Dedifferentiated amniotic fluid mesenchymal stem cell (primary cell): ENCODE measurements at regions not wholly inside any gene's neighbourhood (a gene's known extent, or its start where the extent isn't known, plus 50 kb on each side); places are given as distances from the start of the nearest gene placed in this dataset.

ENCODE experiments used
- DNase-seq: peaks from one replicate; pipeline ENCODE4 v3.0.0-alpha.2; 2016; ENCODE audit errors: extremely low spot score

DNA sequence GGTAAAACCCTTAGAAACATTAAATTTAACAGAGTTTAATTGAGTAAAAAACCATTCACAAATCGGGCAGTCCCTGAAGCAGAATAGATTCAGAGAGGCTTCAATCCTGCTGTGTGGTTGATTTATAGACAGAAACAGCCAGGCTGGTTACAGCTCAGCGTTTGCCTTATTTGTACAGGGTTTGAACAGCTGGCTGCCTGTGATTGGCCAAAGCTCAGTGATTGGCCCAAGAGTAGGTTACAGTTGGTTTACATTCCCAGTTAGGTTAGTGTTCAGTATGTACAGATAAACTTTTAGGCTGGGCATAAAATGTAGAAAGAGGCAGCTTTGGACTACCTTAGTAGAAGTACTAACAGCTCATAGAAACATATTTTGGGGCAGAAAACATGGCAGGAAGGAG, 210.4 kb upstream of the ELAC2 start:
- no peak for DNase-seq

DNA sequence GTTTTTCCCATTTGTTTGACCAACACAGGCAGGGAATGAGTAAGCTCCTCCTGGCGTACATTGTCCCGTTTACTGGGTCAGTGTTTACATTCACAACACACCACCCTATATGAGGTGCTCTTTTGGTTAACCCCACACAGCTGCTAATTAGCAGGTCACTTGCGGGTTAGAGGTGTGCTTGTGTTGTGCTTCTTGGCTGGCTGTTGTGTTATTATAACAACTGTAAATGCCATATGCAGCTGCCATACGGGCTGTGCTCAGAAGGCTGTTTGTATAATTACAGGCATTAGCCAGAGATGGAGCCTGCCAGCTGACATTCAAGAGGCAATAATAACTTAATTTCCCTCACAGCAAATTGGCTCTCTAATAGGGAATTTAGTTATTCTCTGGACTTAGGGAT, 205.1 kb upstream of the ELAC2 start:
- DNase-seq = no peak

DNA sequence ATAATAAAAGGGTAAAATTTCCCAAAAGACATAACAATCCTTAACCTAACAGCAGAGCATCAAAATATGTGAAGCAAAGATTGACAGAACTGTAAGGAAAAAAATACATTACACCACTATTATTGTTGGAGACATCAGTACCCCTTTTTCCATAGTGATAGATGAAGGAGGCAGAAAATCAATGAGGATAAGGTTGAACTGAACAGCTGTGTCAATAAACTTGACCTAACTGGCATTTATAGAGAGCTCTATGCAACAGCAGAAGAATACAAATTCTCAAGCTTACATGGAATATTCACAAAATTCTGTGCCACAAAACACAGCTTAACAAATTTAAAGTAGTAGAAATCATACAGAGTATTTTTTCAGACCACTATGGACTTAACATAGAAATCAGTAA, 195.0 kb upstream of the ELAC2 start:
- no peak for DNase-seq

DNA sequence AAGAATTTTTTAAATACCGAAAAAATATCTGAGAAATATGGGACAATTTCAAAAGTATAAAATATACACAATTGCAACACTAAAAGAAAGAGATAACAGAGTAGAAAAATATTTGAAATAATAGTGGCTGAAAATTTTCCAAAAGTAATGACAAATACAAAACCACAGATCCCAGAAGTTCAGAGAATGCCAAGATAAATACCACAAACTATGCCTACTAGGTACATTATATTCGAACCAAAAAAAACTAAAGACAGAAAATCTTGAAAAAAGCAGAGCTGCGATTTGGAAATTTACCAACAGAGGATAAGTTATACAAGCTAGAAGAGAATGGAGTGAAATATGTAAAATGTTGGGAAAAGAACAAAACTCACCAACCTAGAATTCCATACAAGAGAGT, 191.3 kb upstream of the ELAC2 start:
- no peak for DNase-seq

DNA sequence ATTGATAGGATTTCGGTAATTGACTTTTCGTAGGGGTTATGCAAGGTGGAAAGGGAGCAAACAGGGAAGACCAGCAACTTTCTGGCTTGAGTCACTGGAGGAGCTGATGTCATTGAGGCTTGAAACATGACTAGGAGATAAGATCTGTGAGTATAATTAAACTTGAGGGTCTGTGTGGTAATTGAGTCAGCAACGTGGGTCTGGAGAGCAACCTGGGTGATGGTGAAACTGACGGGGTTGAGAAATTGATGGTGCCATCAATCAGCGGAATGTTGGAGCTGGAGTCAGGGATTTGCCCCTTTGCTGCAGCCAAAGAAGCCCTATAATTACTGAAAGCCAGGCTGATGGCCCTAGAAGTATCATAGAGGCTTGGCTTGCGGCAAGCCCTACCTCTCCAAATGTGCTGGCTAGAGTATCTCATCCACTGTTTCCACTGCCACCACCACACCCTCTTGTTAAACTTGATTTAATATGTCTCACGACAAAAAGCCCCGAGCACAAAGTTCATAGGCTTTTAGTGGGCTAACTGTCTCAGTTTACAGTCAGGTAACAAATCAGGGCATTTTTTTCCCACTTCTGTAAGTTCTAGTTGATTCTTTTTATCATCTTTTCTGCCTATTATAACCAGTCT, 186.9 kb upstream of the ELAC2 start:
- DNase-seq = no peak

DNA sequence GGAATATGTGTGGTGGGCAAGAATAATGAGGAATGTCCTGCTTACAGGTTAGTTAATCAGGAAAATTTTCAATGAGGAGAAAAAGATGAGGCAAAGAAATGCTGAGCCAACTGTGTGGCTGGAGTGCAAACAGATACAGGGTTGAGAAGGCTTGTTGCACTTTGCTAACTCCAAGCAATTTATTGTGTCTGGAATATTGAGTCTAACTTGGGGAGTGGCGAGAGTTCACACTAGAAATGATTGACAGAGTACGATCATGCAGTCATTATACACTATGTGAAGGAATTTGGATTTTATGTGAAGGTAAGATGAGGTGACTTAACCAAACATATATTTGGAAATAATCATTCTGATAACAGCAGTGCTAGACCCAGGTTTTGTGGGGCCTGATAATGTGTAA, 185.0 kb upstream of the ELAC2 start:
- DNase-seq = no peak

DNA sequence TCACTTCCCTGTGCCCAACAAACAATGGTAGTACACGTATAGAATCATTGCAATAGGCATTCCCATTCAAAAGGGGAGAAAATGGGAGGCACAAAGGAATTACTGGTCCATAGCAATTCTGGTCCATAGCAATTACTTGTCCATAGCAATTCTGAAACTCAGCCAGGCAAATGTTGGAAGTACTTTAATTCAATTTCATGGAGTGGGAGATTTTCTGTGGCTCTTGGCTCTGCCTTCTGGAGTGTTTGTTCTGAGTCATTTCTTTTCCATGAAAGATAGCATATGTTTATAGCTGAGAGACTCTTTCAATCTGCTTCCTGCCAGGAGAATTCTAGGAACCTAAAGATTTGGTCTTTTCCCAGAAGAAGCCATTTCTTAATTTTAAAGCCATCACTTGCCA, 182.8 kb upstream of the ELAC2 start:
- DNase-seq = no peak

DNA sequence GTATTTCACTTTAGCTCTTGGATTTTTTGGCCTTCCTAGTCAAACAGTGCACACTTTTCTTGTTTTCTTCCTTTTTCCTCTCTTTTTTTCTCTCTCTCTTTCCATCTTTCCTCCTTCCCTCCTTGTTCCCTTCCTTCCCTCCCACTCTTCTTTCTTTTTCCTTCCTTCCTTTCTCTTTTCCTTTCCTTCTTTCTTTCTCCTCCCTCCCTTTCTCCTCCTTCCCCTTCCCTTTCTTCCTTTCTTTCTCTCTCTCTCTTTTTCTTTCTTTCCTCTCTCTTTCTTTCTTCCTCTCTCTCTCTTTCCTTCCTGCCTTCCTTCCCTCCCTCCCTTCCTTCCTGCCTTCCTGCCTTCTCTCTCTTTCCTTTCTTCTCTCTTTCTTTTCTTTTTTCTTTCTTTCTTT, 181.6 kb upstream of the ELAC2 start:
- no peak for DNase-seq

DNA sequence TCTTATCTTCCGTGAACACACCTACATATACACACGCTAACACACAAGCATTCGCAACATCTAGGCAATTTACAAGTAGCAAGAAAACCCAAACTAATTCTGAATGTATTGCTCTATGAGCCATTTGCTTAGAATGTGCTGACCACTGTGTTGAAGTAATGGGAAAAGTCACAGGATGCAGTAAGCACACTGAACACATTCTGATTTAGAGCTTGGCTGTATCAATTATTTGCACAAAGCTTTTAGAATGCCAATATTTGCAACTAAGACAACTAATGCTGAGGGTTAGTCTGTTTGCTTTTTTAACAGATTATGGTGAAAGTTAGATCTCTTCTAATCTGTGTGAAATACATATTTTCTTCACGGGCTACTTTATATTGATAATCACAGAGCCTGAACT, 179.8 kb upstream of the ELAC2 start:
- no peak for DNase-seq

DNA sequence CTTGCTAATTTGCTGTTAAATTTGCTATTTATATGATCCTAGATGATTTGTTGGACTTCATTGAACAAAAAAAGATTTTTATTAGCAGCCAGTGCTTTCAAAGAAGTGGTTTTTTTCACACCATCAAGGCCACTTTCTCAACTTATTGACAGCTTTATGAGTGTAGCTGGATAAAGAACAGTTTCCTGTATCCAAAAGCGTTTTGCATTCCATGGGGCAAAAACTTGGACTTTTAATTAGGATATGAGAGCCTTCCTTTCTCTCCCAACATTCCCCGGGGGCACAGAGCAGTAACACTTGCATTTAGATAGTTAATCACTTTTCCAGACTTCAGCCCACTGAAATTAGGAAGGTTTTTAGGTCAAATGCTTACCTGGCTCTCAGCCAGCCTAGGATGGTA, 177.1 kb upstream of the ELAC2 start:
- no peak for DNase-seq

DNA sequence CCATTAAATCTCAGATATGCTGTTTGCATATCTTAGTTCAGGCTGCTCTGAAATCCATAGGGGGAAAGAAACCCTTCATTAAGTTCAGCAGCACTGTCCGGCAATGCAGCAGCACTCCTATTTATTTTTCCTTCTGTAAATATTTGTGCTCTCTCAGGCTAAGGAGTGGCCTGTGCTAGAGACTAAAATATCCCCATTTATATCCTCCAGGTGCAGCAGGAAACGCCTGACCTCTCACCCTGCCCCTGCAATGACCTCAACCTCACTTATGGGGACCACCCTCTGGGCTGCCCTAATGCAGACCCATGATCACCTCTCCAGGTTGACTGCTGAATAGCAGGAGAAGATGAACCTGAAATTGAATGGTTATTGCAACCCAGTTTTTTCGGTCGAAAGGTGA, 165.0 kb upstream of the ELAC2 start:
- DNase-seq = no peak

DNA sequence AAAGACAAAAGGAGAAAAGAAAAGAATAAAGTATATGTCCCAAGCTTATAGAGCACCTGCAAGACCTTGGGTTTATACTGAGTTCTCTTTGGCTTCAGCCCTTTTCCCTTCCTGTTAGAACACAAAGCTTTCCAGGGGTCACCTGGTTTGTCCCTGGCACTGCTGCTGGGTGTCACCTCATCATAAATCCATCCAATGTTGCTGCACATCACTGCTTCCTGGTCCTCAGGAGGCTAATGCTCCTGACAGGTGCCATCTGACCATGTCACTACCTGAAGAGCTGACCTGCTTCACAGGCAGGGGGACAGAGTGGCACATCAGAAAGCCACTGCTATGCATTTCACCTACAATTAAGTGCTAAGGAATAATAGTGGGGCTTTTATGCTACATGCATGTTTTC, 164.6 kb upstream of the ELAC2 start:
- DNase-seq = no peak

DNA sequence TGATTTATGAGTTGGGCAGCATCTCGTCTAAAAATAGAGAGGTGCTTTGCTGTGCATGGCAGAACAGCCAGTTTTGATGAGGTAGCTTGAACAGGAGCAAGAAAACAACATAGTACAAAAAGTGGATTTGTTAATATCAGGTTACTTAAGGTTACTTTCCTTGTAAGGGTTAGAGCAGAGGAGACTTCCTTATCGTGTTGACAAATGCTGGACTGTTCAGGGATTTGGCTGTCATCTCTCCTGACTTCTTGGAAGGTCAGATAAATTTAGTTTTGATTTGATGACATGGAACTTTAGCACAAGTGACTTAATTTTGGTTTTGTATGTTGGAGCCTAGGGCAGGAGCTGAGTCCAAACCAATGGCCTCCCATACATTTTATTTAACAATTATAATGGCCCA, 163.9 kb upstream of the ELAC2 start:
- DNase-seq = no peak

DNA sequence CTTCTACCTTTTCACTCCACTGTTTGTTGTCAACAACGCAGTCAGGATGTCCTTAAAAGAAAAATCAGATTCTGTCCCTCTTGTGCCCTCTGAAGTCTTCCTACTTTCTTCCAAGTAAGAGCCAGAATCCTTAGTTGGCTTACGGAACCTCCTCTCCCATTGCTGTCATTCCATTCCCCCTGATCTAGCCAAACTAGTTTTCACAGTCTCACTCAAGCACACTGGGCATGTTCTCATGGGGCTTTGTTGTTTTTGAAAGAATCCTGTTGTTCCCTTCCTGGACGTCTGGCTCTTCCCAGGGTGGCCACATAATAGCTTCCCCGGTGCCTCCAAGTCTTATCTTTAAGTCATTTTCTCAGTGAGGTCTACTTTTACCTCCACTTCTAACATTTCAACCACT, 158.6 kb upstream of the ELAC2 start:
- DNase-seq = no peak

DNA sequence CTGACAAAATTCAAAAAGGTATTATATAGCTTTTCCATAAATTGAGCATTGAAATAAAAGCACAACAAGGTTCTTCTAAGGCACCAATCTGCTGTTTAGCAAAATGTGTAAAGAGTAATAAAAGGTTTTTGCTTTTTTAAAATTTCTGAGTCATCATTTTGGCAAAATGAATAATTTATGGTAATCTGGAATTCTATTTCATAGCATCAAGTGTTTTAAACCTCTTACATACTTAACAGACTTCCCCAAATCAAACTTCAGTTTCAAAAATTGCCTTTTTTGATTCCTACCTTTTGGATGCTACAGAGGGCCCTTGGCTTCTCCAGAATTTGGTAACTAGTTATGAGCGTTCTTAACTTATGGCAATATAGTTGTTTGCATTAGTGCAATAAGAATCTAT, 154.0 kb upstream of the ELAC2 start:
- DNase-seq = no peak

DNA sequence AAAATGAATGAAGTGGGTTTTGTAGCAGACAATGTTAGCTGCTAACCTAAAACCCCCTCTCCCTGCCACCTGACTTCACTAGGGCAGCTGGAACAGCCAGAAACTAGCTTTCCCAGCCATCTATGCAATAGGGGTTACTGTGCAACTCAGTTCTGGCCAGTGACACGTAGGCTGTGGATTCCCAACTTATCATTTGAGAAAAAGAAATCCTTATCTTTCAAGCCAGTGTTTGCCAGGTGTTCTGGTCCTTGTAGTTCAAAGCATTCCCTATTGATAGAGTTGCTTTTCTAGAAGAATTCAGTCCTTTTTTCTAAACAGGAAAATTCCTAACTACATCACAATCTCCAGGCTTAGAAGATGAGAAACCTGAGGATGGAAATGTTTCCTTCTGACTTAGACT, 144.5 kb upstream of the ELAC2 start:
- DNase-seq = no peak

DNA sequence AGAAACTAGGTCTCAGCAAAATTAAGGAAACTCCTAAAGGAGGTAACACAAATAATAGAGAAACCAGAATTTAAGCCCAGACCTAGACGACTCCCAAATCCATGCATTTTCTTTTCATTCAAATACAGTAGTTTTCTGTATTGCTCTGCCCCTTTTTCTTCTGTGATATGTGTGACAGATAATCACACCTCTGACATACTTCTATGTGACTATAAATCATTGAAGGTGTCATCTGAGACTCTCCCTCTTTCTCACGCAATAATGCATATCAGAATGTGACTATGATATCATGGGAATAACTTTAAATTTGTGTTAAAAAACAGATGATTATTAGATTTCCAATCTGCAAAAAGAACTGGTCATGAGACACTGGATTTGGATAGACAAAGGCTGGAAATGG, 143.0 kb upstream of the ELAC2 start:
- no peak for DNase-seq

DNA sequence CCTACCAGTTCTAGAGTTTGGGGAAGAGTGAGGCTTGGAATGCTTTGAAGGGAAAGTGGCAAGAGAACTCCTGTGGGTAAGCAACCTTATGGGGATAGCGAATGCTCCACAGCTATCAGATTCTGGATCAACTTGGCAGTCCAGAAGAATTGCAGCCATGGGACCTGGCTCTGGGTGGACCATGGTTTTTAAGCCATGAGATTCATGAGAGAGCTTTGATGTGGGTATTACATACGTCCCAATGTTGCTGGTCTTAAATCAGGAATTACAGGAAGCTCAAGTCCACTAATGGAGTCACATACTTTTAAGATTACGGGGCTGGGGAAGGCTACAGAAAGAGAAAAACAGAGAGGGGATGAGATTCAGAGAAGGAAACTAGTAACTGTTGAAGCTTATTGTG, 142.5 kb upstream of the ELAC2 start:
- DNase-seq = no peak

DNA sequence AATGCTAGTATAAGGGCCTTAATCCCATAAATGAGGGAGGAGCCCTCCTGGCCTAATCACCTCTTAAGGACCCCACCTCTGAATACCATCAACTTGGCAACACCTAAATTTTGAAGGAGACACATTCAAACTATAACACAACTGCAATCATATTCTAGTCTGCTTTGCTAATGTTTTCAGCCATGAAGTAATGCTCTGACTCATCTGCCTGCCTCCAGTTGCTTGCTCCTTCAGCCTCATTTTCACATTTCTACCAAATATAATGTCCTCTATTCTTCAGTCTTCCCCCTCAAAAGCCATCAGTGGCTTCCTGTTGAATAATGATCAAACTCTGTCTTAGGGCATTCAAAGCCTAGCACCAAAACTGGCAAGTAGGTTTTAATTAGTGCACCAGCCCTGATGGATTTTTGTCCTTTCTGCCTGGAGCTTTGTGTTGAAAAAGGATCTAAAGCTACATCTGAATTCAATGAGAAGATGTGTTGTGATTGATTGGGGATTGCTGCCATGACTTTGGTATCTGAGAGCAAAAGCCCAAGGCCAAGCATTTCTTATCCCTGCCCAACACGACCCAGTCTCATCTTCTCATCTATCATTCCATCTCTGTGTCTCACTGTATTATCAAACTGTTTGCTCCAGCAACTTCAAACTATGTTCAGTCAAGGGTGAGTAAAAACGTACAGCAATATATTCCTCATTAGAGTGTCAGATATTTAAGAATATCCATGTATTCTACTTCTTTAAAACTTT, 140.8 kb upstream of the ELAC2 start:
- no peak for DNase-seq

DNA sequence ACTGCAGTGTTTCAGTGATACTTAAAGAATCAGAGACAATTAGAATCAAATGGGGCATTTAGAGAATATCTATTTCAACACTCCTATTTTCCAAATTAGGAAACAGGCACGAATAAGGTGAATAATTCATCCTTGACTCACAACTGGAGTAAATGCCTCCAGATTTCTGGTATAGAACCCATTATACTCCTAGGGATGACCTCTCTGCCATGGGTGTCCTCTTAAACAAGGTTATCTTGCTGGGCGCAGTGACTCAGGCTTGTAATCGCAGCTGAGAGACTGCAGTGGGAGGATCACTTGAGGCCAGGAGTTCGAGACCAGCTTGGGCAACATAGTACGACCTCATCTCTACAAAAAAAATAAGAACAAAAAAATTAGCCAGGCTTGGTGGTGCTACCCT, 139.8 kb upstream of the ELAC2 start:
- DNase-seq = no peak

DNA sequence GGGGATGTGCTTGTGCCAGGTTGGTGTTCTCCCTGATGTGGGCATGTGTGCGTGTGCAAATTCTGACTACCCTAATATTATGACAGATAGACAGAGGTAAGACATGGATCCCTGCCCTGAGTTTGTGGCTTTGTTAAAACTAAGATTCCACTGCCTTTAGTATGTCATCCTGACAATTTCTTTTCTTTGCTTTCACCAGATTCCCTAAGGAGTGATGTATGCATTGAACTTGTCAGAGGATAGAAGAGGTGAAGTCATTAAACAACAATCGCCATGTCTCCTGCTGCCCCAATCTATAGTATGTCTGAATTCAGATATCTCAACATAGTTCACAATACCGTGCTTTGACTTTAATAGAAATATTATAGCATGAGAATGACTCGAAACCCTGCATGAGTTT, 137.1 kb upstream of the ELAC2 start:
- no peak for DNase-seq

DNA sequence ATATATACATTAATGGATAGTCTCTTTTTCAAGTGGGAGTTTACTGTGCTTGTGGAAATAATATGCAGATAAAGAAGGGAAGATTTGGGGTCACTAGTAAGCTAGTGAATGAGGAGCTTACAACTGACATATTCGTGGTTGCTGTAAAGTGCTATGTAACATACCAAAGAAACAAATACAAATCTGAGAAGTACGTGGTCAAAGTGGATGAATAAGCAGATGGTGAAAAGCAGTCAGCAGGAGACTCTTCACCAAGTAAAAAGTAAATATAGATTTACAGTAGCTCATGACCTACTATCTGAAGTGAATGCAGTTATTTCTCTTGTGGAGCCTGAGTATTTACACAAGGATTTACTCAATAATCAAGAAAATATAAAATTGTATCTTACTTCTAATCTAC, 136.6 kb upstream of the ELAC2 start:
- no peak for DNase-seq

DNA sequence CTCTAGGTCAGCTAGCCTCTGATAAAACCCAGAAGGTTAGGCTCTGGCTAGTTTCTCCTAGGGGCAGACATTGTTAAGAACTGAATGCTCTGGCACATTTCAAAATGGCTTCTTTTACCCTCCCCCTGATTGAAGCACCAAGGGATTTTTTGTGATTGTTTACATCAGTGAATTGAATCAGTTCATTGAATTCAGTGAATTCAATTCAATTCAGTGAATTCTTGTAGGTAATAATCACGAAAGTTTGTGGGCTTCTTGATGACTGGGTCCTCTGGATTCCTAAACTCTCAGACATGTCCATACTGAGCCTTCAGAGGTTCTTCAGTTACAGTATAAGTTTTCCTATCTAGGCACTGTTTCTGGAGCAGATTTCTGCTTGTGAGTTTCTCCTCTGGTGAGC, 135.2 kb upstream of the ELAC2 start:
- no peak for DNase-seq

DNA sequence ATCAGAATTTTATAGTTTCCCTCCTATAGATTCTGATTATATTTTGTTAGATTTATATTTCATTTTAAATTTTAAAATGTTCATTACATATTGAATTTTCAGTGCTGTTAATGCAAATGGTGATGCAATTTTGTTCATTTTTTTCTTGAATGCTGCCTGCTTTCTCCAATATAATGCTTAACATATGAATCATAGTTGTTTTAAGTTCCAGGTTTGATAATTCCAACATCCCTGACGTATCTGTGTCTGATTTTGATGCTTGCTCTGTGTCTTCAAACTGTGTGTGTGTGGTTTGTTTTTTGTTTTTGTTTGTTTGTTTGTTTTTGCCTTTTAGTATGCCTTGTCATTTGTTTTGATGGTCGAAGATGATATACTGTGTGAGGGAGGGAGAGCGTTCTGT, 134.7 kb upstream of the ELAC2 start:
- DNase-seq = no peak
